ENCODE measurements at regions not wholly inside any gene's neighbourhood (a gene's known extent, or its start where the extent isn't known, plus 50 kb on each side); places are given as distances from the start of the nearest gene placed in this dataset.

- TF ChIP-seq CTCF (IDR thresholded peaks at IDR 0.05 in 2 of 3, conservative IDR thresholded peaks at IDR 0.05 in 1 of 3; ENCODE audit: borderline replicate concordance in 1 of 3, insufficient read depth in 1 of 3, low read depth in 2 of 3, low read length in 2 of 3) (no peak), ZBTB33 (IDR thresholded peaks at IDR 0.05; ENCODE audit: extremely low read depth, insufficient replicate concordance, low read length) (no peak), EGR1 (IDR thresholded peaks at IDR 0.05; ENCODE audit: low read depth) (no peak), POLR2AphosphoS5 (IDR thresholded peaks at IDR 0.05; ENCODE audit: low read depth, low read length) (no peak), ZNF274 (IDR thresholded peaks at IDR 0.05; ENCODE audit: low read depth, low read length) (no peak), POLR2A (IDR thresholded peaks at IDR 0.05; ENCODE audit: borderline replicate concordance, extremely low read depth, insufficient read depth, insufficient read length) (no peak), EZH2 (IDR thresholded peaks at IDR 0.05) (no peak), SIN3A (IDR thresholded peaks at IDR 0.05; ENCODE audit: low read depth) (no peak)
Observed at GRCh38 chr2:195269220-195269619, 387.8 kb upstream of the SLC39A10 start.

Measured in HCT116 (cell line).